Activated T-helper 2 cell treated with anti-CD3 and anti-CD28 coated beads, Interferon-gamma antibody, Interleukin-2, Interleukin-4, amounts not matched to agents 10 μg/mL and 5 μg/mL and 100 μg/mL, durations not matched to agents 14 hours and 24 hours and 36 hours (primary cell): ENCODE measurements at regions not wholly inside any gene's neighbourhood (a gene's known extent, or its start where the extent isn't known, plus 50 kb on each side); places are given as distances from the start of the nearest gene placed in this dataset.
"Not testable (repeated sequence)": the region's sequence is repeated elsewhere in the genome, so short reads cannot be mapped to it uniquely, and the experiment has no call there.

Source experiments
- DNase-seq: peaks from one replicate; pipeline ENCODE4 v3.0.0; 2021; ENCODE audit warnings: low spot score
- H3K27ac Mint-ChIP-seq: one replicate; pipeline ENCODE4 v1.8.0; 2021; ENCODE audit warnings: mixed read lengths
- H3K27me3 Mint-ChIP-seq: one replicate; pipeline ENCODE4 v1.8.0; 2021; ENCODE audit warnings: low read depth, mixed read lengths
- H3K36me3 Mint-ChIP-seq: one replicate; pipeline ENCODE4 v1.8.0; 2021; ENCODE audit warnings: low read depth, mixed read lengths
- H3K4me1 Mint-ChIP-seq: one replicate; pipeline ENCODE4 v1.8.0; 2021; ENCODE audit warnings: low read depth, mixed read lengths
- H3K4me3 Mint-ChIP-seq: one replicate; pipeline ENCODE4 v1.8.0; 2021; ENCODE audit warnings: low read depth, mild to moderate bottlenecking, moderate library complexity, mixed read lengths
- H3K9me3 Mint-ChIP-seq: one replicate; pipeline ENCODE4 v1.8.0; 2021; ENCODE audit warnings: mixed read lengths
- intact Hi-C: fragments of 100-400 bp; cut with micrococcal nuclease; formaldehyde crosslinking; loops from one replicate; pipeline ENCODE4 v1.15.1; 2023

- Mint-ChIP-seq H3K36me3 (no peaks in the 10 kb centered on the region), H3K9me3 (no peaks in the 10 kb centered on the region), H3K27ac (no peak overlapping the region), H3K4me1 (no peaks in the 10 kb centered on the region), H3K4me3 (no peak overlapping the region), H3K27me3 (peaks cover 2% of the 10 kb centered on the region)
- intact Hi-C loops = no loop called here
- no peak for DNase-seq
These were observed 643.4 kb upstream of the NR2F2 start for GRCh38 chr15:95687061-95687460.

GRCh38 chr15:95687686-95688085 is 642.8 kb upstream of the NR2F2 start:
- no peak for DNase-seq
- Mint-ChIP-seq H3K4me1 (no peaks in the 10 kb centered on the region), H3K4me3 (no peak overlapping the region), H3K36me3 (no peaks in the 10 kb centered on the region), H3K27ac (no peak overlapping the region), H3K9me3 (no peaks in the 10 kb centered on the region), H3K27me3 (peaks cover 2% of the 10 kb centered on the region)
- intact Hi-C loops = no loop called here

GRCh38 chr15:95690631-95691340 is 639.7 kb upstream of the NR2F2 start:
- Mint-ChIP-seq H3K36me3 (no peaks in the 10 kb centered on the region), H3K27ac (no peak overlapping the region), H3K4me1 (no peaks in the 10 kb centered on the region), H3K4me3 (no peak overlapping the region), H3K27me3 (peaks cover 2% of the 10 kb centered on the region), H3K9me3 (peaks cover 17% of the 10 kb centered on the region)
- no peak for DNase-seq
- intact Hi-C loops = no loop called here

GRCh38 chr15:95693917-95694316 is 636.6 kb upstream of the NR2F2 start:
- no peak overlapping the region for H3K27ac Mint-ChIP-seq
- no peaks in the 10 kb centered on the region for H3K27me3 Mint-ChIP-seq
- H3K4me1 Mint-ChIP-seq = no peaks in the 10 kb centered on the region
- H3K36me3 Mint-ChIP-seq = no peaks in the 10 kb centered on the region
- DNase-seq = no peak
- peaks cover 23% of the 10 kb centered on the region for H3K9me3 Mint-ChIP-seq
- H3K4me3 Mint-ChIP-seq = no peak overlapping the region
- intact Hi-C loops = no loop called here

- intact Hi-C loops = no loop called here
- Mint-ChIP-seq H3K4me1 (no peaks in the 10 kb centered on the region), H3K4me3 (no peak overlapping the region), H3K36me3 (no peaks in the 10 kb centered on the region), H3K9me3 (peaks cover 38% of the 10 kb centered on the region), H3K27me3 (no peaks in the 10 kb centered on the region), H3K27ac (no peak overlapping the region)
- DNase-seq = no peak
These were observed 632.3 kb upstream of the NR2F2 start for GRCh38 chr15:95698230-95698629.

- Mint-ChIP-seq H3K4me3 (no peak overlapping the region), H3K36me3 (no peaks in the 10 kb centered on the region), H3K27me3 (no peaks in the 10 kb centered on the region), H3K9me3 (peaks cover 35% of the 10 kb centered on the region), H3K4me1 (no peaks in the 10 kb centered on the region), H3K27ac (no peak overlapping the region)
- no peak for DNase-seq
- intact Hi-C loops = no loop called here
These were observed 631.5 kb upstream of the NR2F2 start for GRCh38 chr15:95698951-95699350.

GRCh38 chr15:95699578-95699977 is 630.9 kb upstream of the NR2F2 start:
- Mint-ChIP-seq H3K27me3 (no peaks in the 10 kb centered on the region), H3K36me3 (no peaks in the 10 kb centered on the region), H3K27ac (no peak overlapping the region), H3K4me1 (no peaks in the 10 kb centered on the region), H3K9me3 (peaks cover 34% of the 10 kb centered on the region), H3K4me3 (no peak overlapping the region)
- intact Hi-C loops = no loop called here
- DNase-seq = no peak

- H3K27ac Mint-ChIP-seq, H3K4me3 Mint-ChIP-seq, H3K36me3 Mint-ChIP-seq, intact Hi-C loops, H3K27me3 Mint-ChIP-seq, H3K4me1 Mint-ChIP-seq, DNase-seq: not testable (repeated sequence)
- peaks cover 27% of the 10 kb centered on the region for H3K9me3 Mint-ChIP-seq
These were observed 629.8 kb upstream of the NR2F2 start for GRCh38 chr15:95700692-95701091.

- intact Hi-C loops = no loop called here
- H3K27ac Mint-ChIP-seq = no peak overlapping the region
- H3K4me1 Mint-ChIP-seq = no peaks in the 10 kb centered on the region
- no peak for DNase-seq
- H3K27me3 Mint-ChIP-seq = no peaks in the 10 kb centered on the region
- no peak overlapping the region for H3K4me3 Mint-ChIP-seq
- peaks cover 29% of the 10 kb centered on the region for H3K9me3 Mint-ChIP-seq
- H3K36me3 Mint-ChIP-seq = no peaks in the 10 kb centered on the region
These were observed 629.1 kb upstream of the NR2F2 start for GRCh38 chr15:95701410-95701809.

GRCh38 chr15:95709959-95710695 is 620.4 kb upstream of the NR2F2 start:
- no peaks in the 10 kb centered on the region for H3K27me3 Mint-ChIP-seq
- H3K9me3 Mint-ChIP-seq = peaks cover 4% of the 10 kb centered on the region
- H3K4me3 Mint-ChIP-seq = no peak overlapping the region
- no peak for DNase-seq
- no peaks in the 10 kb centered on the region for H3K36me3 Mint-ChIP-seq
- intact Hi-C loops = no loop called here
- no peak overlapping the region for H3K27ac Mint-ChIP-seq
- no peaks in the 10 kb centered on the region for H3K4me1 Mint-ChIP-seq

- no peak overlapping the region for H3K4me3 Mint-ChIP-seq
- H3K36me3 Mint-ChIP-seq = no peaks in the 10 kb centered on the region
- no peaks in the 10 kb centered on the region for H3K27me3 Mint-ChIP-seq
- no peak for DNase-seq
- intact Hi-C loops = no loop called here
- no peaks in the 10 kb centered on the region for H3K9me3 Mint-ChIP-seq
- no peaks in the 10 kb centered on the region for H3K4me1 Mint-ChIP-seq
- H3K27ac Mint-ChIP-seq = no peak overlapping the region
These were observed 617.7 kb upstream of the NR2F2 start for GRCh38 chr15:95712785-95713184.

GRCh38 chr15:95713324-95713723 is 617.2 kb upstream of the NR2F2 start:
- no peak for DNase-seq
- Mint-ChIP-seq H3K4me3 (no peak overlapping the region), H3K9me3 (no peaks in the 10 kb centered on the region), H3K4me1 (no peaks in the 10 kb centered on the region), H3K27me3 (no peaks in the 10 kb centered on the region), H3K27ac (no peak overlapping the region), H3K36me3 (no peaks in the 10 kb centered on the region)
- intact Hi-C loops = no loop called here

GRCh38 chr15:95715116-95715903 is 615.2 kb upstream of the NR2F2 start:
- H3K4me3 Mint-ChIP-seq = no peak overlapping the region
- intact Hi-C loops = no loop called here
- no peaks in the 10 kb centered on the region for H3K4me1 Mint-ChIP-seq
- no peaks in the 10 kb centered on the region for H3K27me3 Mint-ChIP-seq
- no peak overlapping the region for H3K27ac Mint-ChIP-seq
- no peak for DNase-seq
- H3K36me3 Mint-ChIP-seq = no peaks in the 10 kb centered on the region
- H3K9me3 Mint-ChIP-seq = no peaks in the 10 kb centered on the region
